ENCODE measurements at regions not wholly inside any gene's neighbourhood (a gene's known extent, or its start where the extent isn't known, plus 50 kb on each side); places are given as distances from the start of the nearest gene placed in this dataset.
"Not testable (repeated sequence)": the region's sequence is repeated elsewhere in the genome, so short reads cannot be mapped to it uniquely, and the experiment has no call there.

- H3K4me3 ChIP-seq (ENCODE audit: low read depth in 2 of 2, low read length in 1 of 2); H3K4me1 ChIP-seq (ENCODE audit: control insufficient read depth in 1 of 2, insufficient read depth in 2 of 2, low read depth in 1 of 2, low read length in 1 of 2); H3K9me2 ChIP-seq; CTCF ChIA-PET; H4K20me1 ChIP-seq (ENCODE audit: insufficient read depth); H3K9me3 ChIP-seq; H3K27me3 ChIP-seq (ENCODE audit: insufficient read depth); H3F3A ChIP-seq (replicated peaks; ENCODE audit: insufficient read depth); DNase-seq; H3K9ac ChIP-seq; H3K79me2 ChIP-seq (ENCODE audit: insufficient read depth); H2AFZ ChIP-seq (ENCODE audit: low read depth); H3K36me3 ChIP-seq (replicated peaks in 1 of 2; ENCODE audit: control insufficient read depth in 1 of 2, insufficient read depth in 2 of 2, low read length in 1 of 2); H3K27ac ChIP-seq (ENCODE audit: low read depth in 2 of 2, low read length in 1 of 2); H3K4me2 ChIP-seq; POLR2A ChIA-PET: not testable (repeated sequence)
- WGBS (ENCODE audit: low lambda C conversion rate) = 79% methylated on average over 9 of the region's 10 CpGs
Measured at GRCh38 chr6:14782921-14783464, 462.9 kb upstream of the JARID2 start.

- Histone ChIP-seq H4K20me1 (ENCODE audit: insufficient read depth) (no peaks in the 10 kb centered on the region), H3K27ac (ENCODE audit: low read depth in 2 of 2, low read length in 1 of 2) (no peak overlapping the region), H3K4me3 (ENCODE audit: low read depth in 2 of 2, low read length in 1 of 2) (no peak overlapping the region), H3K4me2 (no peak overlapping the region), H2AFZ (ENCODE audit: low read depth) (no peak overlapping the region), H3K9me3 (no peaks in the 10 kb centered on the region), H3K4me1 (ENCODE audit: control insufficient read depth in 1 of 2, insufficient read depth in 2 of 2, low read depth in 1 of 2, low read length in 1 of 2) (no peaks in the 10 kb centered on the region), H3K36me3 (replicated peaks in 1 of 2; ENCODE audit: control insufficient read depth in 1 of 2, insufficient read depth in 2 of 2, low read length in 1 of 2) (no peaks in the 10 kb centered on the region), H3F3A (replicated peaks; ENCODE audit: insufficient read depth) (no peaks in the 10 kb centered on the region), H3K27me3 (ENCODE audit: insufficient read depth) (no peaks in the 10 kb centered on the region), H3K9me2 (no peaks in the 10 kb centered on the region), H3K79me2 (ENCODE audit: insufficient read depth) (no peaks in the 10 kb centered on the region), H3K9ac (no peak overlapping the region)
- POLR2A ChIA-PET = no interaction called here
- 80% methylated on average over 18 of the region's 35 CpGs for WGBS (ENCODE audit: low lambda C conversion rate)
- no peak for DNase-seq
- CTCF ChIA-PET = no interaction called here
- TF ChIP-seq RAD21 (IDR thresholded peaks at IDR 0.05; ENCODE audit: low read length) = no peak
- TF ChIP-seq FOSL2 (IDR thresholded peaks at IDR 0.05; ENCODE audit: borderline replicate concordance, low read depth) = no peak
- TF ChIP-seq NRF1 (IDR thresholded peaks at IDR 0.05; ENCODE audit: low read depth, low read length) = no peak
- TF ChIP-seq CHD2 (IDR thresholded peaks at IDR 0.05; ENCODE audit: low read length, partially characterized antibody) = no peak
- no peak for TF ChIP-seq USF1 (IDR thresholded peaks at IDR 0.05; ENCODE audit: borderline replicate concordance, low read depth)
- TF ChIP-seq NFIC (IDR thresholded peaks at IDR 0.05; ENCODE audit: borderline replicate concordance) = no peak
- no peak for TF ChIP-seq REST (IDR thresholded peaks at IDR 0.05; ENCODE audit: low read depth, low read length)
- no peak for TF ChIP-seq IRF3 (IDR thresholded peaks at IDR 0.05; ENCODE audit: low read depth, low read length)
- TF ChIP-seq GABPA (IDR thresholded peaks at IDR 0.05; ENCODE audit: low read depth) = no peak
- TF ChIP-seq ZBTB33 (IDR thresholded peaks at IDR 0.05; ENCODE audit: borderline replicate concordance, low read depth) = no peak
- no peak for TF ChIP-seq ELF1 (IDR thresholded peaks at IDR 0.05)
- no peak for TF ChIP-seq JUND (IDR thresholded peaks at IDR 0.05)
- TF ChIP-seq CTCF (IDR thresholded peaks at IDR 0.05) = no peak
- TF ChIP-seq TEAD4 (IDR thresholded peaks at IDR 0.05; ENCODE audit: borderline replicate concordance, insufficient read depth) = no peak
- TF ChIP-seq RCOR1 (IDR thresholded peaks at IDR 0.05; ENCODE audit: low read length) = no peak
- TF ChIP-seq MAX (IDR thresholded peaks at IDR 0.05; ENCODE audit: low read depth) = no peak
- no peak for TF ChIP-seq FOXM1 (IDR thresholded peaks at IDR 0.05; ENCODE audit: low read depth)
- TF ChIP-seq SMC3 (IDR thresholded peaks at IDR 0.05; ENCODE audit: low read depth, low read length) = no peak
- TF ChIP-seq GATA2 (CRISPR knock-in tag; IDR thresholded peaks at IDR 0.05) = no peak
Measured at GRCh38 chr6:14783594-14783993, 462.3 kb upstream of the JARID2 start.

All from SK-N-SH (cell line).